OCI-LY3 (cell line): ENCODE measurements at regions not wholly inside any gene's neighbourhood (a gene's known extent, or its start where the extent isn't known, plus 50 kb on each side); places are given as distances from the start of the nearest gene placed in this dataset.

Experiments used
- H2AFZ ChIP-seq: fragments of 200-600, 300-600 bp; shearing (Covaris generic); 2 replicates; pipeline ENCODE4 v1.6.0; 2014; ENCODE audit warnings: antibody characterized with exemption, low read depth, low read length
- H3K27ac ChIP-seq: fragments of 200-600, 300-600 bp; sonication (generic); 2 replicates; pipeline ENCODE4 v1.5.1; 2014; ENCODE audit warnings: mild to moderate bottlenecking, low read length, moderate library complexity, mixed read lengths
- H3K27me3 ChIP-seq: fragments of 200-600, 300-600 bp; sonication (generic); 2 replicates; pipeline ENCODE4 v1.6.1; 2014; ENCODE audit warnings: low read depth, low read length, mixed read lengths
- H3K36me3 ChIP-seq: fragments of 200-600, 300-600 bp; sonication (generic); replicated peaks from 2 replicates; pipeline ENCODE3; 2014; ENCODE audit warnings: low read depth, low read length, mixed read lengths
- H3K4me1 ChIP-seq: fragments of 300-600, 200-600 bp; sonication (generic); 2 replicates; pipeline ENCODE4 v1.6.1; 2014; ENCODE audit warnings: low read length, mixed read lengths
- H3K4me2 ChIP-seq: fragments of 200-600, 300-600 bp; sonication (generic); 2 replicates; pipeline ENCODE4 v1.6.1; 2014; ENCODE audit warnings: low read length, mixed read lengths
- H3K4me3 ChIP-seq: fragments of 300-600, 200-600 bp; sonication (generic); 2 replicates; pipeline ENCODE4 v1.5.1; 2014; ENCODE audit warnings: antibody characterized with exemption, mild to moderate bottlenecking, low read length, moderate library complexity
- H3K79me2 ChIP-seq: fragments of 300-600, 200-600 bp; shearing (Covaris generic); 2 replicates; pipeline ENCODE4 v1.6.1; 2014; ENCODE audit warnings: mild to moderate bottlenecking, low read length, mixed read lengths
- H3K9ac ChIP-seq: fragments of 300-600, 200-600 bp; shearing (Covaris generic); 2 replicates; pipeline ENCODE4 v1.6.0; 2014; ENCODE audit warnings: mild to moderate bottlenecking, low read length, moderate library complexity
- H3K9me3 ChIP-seq: fragments of 200-600, 300-600 bp; shearing (Covaris generic); 2 replicates; pipeline ENCODE4 v1.6.1; 2014; ENCODE audit warnings: low read length, mixed read lengths; ENCODE audit not compliant: insufficient read depth
- H4K20me1 ChIP-seq: fragments of 200-600, 300-600 bp; sonication (generic); 2 replicates; pipeline ENCODE4 v1.6.1; 2016; ENCODE audit warnings: low read length, mixed read lengths; ENCODE audit not compliant: insufficient read depth
- EZH2phosphoT487 ChIP-seq: fragments of 200-600 bp; shearing (Covaris generic); IDR thresholded peaks from 2 replicates; pipeline ENCODE4 v1.6.1; 2018; ENCODE audit warnings: antibody characterized with exemption, mixed run types, low read depth
- TF ChIP-seq, protein P1 (sequence below): fragments of 200-600, 300-600 bp; sonication (generic); IDR thresholded peaks from 2 replicates; pipeline ENCODE4 v1.5.1; 2014; ENCODE audit warnings: antibody characterized with exemption, low read length, low read depth

DNA sequence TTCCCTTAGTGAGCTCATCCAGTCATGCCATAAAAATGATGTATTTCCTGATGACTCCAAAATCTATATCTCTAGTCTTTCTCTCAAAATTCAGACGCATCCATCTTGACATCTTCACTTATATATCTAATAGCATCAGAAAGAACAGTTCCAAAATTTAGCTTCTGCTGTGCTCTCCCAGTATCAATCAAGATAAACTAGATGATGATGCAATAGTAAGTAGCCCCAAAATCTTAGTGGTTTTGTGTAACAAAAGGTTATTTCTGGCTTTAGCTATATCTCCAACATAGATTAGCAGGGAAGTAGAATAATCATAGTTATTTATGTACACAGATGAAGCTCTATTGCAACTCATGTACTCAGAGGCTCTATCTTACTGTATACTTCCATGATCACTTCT lies 382.5 kb upstream of the ADGRL3 start:
- Histone ChIP-seq H3K9ac (no peak overlapping the region), H3K4me3 (no peak overlapping the region), H3K27ac (no peak overlapping the region), H3K9me3 (no peaks in the 10 kb centered on the region), H3K36me3 (no peaks in the 10 kb centered on the region), H2AFZ (no peak overlapping the region), H3K79me2 (no peaks in the 10 kb centered on the region), H3K27me3 (no peaks in the 10 kb centered on the region), H3K4me2 (no peak overlapping the region), H3K4me1 (no peaks in the 10 kb centered on the region), H4K20me1 (no peaks in the 10 kb centered on the region)
- no peak for TF ChIP-seq EZH2phosphoT487

DNA sequence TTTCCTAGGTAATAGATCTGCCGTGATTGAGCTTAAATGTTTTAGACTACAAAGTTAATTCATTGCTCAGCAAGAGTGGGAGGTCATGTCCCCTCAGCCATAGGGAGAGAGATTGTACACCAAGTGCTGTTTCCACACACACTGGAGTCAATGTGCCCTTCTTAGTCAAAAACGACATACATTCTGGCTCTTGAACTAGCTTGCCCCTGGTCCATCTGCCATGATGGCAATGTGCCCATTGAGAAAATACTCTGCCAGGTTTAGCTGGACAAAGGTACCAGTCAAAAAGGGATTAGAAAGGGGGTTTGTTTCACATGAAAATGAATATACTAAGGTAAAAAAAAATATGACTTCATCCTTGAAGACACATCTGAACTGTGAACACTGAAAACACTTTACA lies 377.1 kb upstream of the ADGRL3 start:
- H3K4me1 ChIP-seq, result no peaks in the 10 kb centered on the region
- no peaks in the 10 kb centered on the region for H3K9me3 ChIP-seq
- no peaks in the 10 kb centered on the region for H4K20me1 ChIP-seq
- no peak overlapping the region for H3K9ac ChIP-seq
- H3K79me2 ChIP-seq, result no peaks in the 10 kb centered on the region
- H2AFZ ChIP-seq, result no peak overlapping the region
- no peaks in the 10 kb centered on the region for H3K36me3 ChIP-seq
- TF ChIP-seq, protein P1, sequence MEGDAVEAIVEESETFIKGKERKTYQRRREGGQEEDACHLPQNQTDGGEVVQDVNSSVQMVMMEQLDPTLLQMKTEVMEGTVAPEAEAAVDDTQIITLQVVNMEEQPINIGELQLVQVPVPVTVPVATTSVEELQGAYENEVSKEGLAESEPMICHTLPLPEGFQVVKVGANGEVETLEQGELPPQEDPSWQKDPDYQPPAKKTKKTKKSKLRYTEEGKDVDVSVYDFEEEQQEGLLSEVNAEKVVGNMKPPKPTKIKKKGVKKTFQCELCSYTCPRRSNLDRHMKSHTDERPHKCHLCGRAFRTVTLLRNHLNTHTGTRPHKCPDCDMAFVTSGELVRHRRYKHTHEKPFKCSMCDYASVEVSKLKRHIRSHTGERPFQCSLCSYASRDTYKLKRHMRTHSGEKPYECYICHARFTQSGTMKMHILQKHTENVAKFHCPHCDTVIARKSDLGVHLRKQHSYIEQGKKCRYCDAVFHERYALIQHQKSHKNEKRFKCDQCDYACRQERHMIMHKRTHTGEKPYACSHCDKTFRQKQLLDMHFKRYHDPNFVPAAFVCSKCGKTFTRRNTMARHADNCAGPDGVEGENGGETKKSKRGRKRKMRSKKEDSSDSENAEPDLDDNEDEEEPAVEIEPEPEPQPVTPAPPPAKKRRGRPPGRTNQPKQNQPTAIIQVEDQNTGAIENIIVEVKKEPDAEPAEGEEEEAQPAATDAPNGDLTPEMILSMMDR, result no peak
- TF ChIP-seq EZH2phosphoT487, result no peak
- no peak overlapping the region for H3K27ac ChIP-seq
- no peak overlapping the region for H3K4me2 ChIP-seq
- no peak overlapping the region for H3K4me3 ChIP-seq
- no peaks in the 10 kb centered on the region for H3K27me3 ChIP-seq

DNA sequence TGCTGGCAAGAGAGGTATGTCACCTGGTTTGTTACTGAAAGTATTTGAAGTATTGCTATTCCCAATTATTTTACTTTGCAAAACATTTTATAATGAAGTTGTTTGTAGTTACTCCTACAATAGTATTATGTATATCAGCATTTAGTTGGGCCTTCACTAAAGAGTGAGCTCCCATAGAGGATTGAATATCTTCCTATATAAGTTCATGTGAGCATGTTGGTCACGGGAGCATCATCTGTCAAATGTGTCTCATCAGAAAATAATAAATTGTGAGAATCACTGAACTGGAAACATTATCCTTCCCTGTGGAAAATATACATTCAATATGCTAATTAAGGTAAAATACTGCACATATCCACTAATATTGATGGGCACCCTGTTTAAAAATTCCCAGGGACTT lies 360.1 kb upstream of the ADGRL3 start:
- no peaks in the 10 kb centered on the region for H3K9me3 ChIP-seq
- no peaks in the 10 kb centered on the region for H4K20me1 ChIP-seq
- H3K36me3 ChIP-seq, result no peaks in the 10 kb centered on the region
- H3K9ac ChIP-seq, result no peak overlapping the region
- no peaks in the 10 kb centered on the region for H3K79me2 ChIP-seq
- TF ChIP-seq, protein P1, result no peak
- no peak for TF ChIP-seq EZH2phosphoT487
- no peak overlapping the region for H3K4me2 ChIP-seq
- H3K4me3 ChIP-seq, result no peak overlapping the region
- no peak overlapping the region for H3K27ac ChIP-seq
- no peaks in the 10 kb centered on the region for H3K4me1 ChIP-seq
- no peak overlapping the region for H2AFZ ChIP-seq
- no peaks in the 10 kb centered on the region for H3K27me3 ChIP-seq

DNA sequence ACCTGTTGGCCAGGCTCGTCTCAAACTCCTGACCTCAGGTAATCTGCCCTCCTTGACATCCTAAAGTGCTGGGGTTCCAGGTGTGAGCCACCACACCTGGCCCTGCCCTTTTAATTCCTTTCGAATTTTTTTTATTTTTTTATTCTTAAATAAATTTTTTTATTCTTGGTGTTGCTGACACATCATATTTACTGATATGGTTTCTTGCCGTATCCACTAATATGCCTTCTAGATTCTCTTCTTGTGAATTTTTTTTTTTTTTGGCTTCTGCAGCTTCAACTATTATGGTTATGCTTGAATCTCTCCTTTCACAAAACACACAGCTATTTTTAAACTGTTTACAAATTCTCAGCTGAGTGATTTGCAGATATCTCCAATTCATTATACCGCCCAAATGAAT lies 353.4 kb upstream of the ADGRL3 start:
- Histone ChIP-seq H2AFZ (no peak overlapping the region), H3K9me3 (no peaks in the 10 kb centered on the region), H4K20me1 (no peaks in the 10 kb centered on the region), H3K4me1 (no peaks in the 10 kb centered on the region), H3K27ac (no peak overlapping the region), H3K4me2 (no peak overlapping the region), H3K9ac (no peak overlapping the region), H3K27me3 (no peaks in the 10 kb centered on the region), H3K36me3 (no peaks in the 10 kb centered on the region), H3K79me2 (no peaks in the 10 kb centered on the region), H3K4me3 (no peak overlapping the region)
- TF ChIP-seq, protein P1, result no peak
- TF ChIP-seq EZH2phosphoT487, result no peak

DNA sequence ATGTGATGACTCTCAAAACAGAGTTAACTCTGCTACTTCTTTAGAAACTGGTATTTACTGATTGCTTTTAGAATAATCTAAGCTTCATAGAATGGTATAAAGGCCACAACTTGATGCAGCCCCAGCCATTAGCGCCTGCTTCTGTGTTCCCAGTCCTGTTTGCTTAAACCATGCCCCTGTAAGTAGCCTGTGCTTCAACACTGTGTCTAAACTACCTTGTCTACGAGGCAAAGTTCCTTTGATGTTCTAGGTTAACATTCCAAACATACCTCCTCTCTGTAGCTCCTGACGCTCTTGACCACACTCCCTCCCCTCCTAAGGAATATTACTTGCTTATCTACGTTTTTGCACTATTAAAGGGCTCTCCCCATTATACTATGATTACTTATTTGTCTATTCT lies 352.5 kb upstream of the ADGRL3 start:
- Histone ChIP-seq H4K20me1 (no peaks in the 10 kb centered on the region), H3K9ac (no peak overlapping the region), H3K36me3 (no peaks in the 10 kb centered on the region), H3K27me3 (no peaks in the 10 kb centered on the region), H3K4me3 (no peak overlapping the region), H3K27ac (no peak overlapping the region), H3K9me3 (no peaks in the 10 kb centered on the region), H3K79me2 (no peaks in the 10 kb centered on the region), H3K4me2 (no peak overlapping the region), H2AFZ (no peak overlapping the region), H3K4me1 (no peaks in the 10 kb centered on the region)
- TF ChIP-seq, protein P1, result no peak
- no peak for TF ChIP-seq EZH2phosphoT487
